Erythroblast (primary cell): ENCODE measurements at regions not wholly inside any gene's neighbourhood (a gene's known extent, or its start where the extent isn't known, plus 50 kb on each side); places are given as distances from the start of the nearest gene placed in this dataset.

Experiments used
- GATA1 ChIP-seq: IDR thresholded peaks from 2 replicates; pipeline ENCODE4 v1.6.1; 2011; ENCODE audit warnings: low read depth, mild to moderate bottlenecking, control low read depth, low read length, moderate library complexity
- POLR2A ChIP-seq: IDR thresholded peaks from 2 replicates; pipeline ENCODE4 v1.6.1; 2011; ENCODE audit warnings: mild to moderate bottlenecking, low read length

DNA sequence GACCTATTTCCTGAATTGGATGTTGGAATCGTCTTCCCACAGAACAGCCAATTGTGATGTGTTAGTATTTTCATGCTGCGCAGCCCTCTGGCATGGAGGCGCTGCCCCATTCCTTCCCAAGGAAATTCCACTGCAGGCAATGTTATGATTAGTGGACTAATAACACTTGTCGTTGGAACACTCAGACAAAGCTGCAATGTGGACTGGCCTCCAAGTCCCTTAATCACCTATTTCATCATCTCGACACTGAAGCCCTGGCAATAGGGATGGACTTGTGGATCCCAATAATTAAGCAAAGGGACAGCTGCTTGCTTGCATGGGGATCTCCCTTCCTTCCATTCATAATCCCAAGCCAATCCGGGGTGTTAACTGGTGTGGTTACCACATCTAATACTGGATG, 59.9 kb downstream of the PABIR2 start:
- TF ChIP-seq POLR2A (no peak), GATA1 (no peak)
